OCI-LY3 (cell line): ENCODE measurements at regions not wholly inside any gene's neighbourhood (a gene's known extent, or its start where the extent isn't known, plus 50 kb on each side); places are given as distances from the start of the nearest gene placed in this dataset.
A peak's percentile ranks its signal among the peaks of the same experiment; 100 is the strongest.

Experiments
- H2AFZ ChIP-seq: fragments of 200-600, 300-600 bp; shearing (Covaris generic); 2 replicates; pipeline ENCODE4 v1.6.0; 2014; ENCODE audit warnings: antibody characterized with exemption, low read depth, low read length
- H3K27ac ChIP-seq: fragments of 200-600, 300-600 bp; sonication (generic); 2 replicates; pipeline ENCODE4 v1.5.1; 2014; ENCODE audit warnings: mild to moderate bottlenecking, low read length, moderate library complexity, mixed read lengths
- H3K27me3 ChIP-seq: fragments of 200-600, 300-600 bp; sonication (generic); 2 replicates; pipeline ENCODE4 v1.6.1; 2014; ENCODE audit warnings: low read depth, low read length, mixed read lengths
- H3K36me3 ChIP-seq: fragments of 200-600, 300-600 bp; sonication (generic); replicated peaks from 2 replicates; pipeline ENCODE3; 2014; ENCODE audit warnings: low read depth, low read length, mixed read lengths
- H3K4me1 ChIP-seq: fragments of 300-600, 200-600 bp; sonication (generic); 2 replicates; pipeline ENCODE4 v1.6.1; 2014; ENCODE audit warnings: low read length, mixed read lengths
- H3K4me2 ChIP-seq: fragments of 200-600, 300-600 bp; sonication (generic); 2 replicates; pipeline ENCODE4 v1.6.1; 2014; ENCODE audit warnings: low read length, mixed read lengths
- H3K4me3 ChIP-seq: fragments of 300-600, 200-600 bp; sonication (generic); 2 replicates; pipeline ENCODE4 v1.5.1; 2014; ENCODE audit warnings: antibody characterized with exemption, mild to moderate bottlenecking, low read length, moderate library complexity
- H3K79me2 ChIP-seq: fragments of 300-600, 200-600 bp; shearing (Covaris generic); 2 replicates; pipeline ENCODE4 v1.6.1; 2014; ENCODE audit warnings: mild to moderate bottlenecking, low read length, mixed read lengths
- H3K9ac ChIP-seq: fragments of 300-600, 200-600 bp; shearing (Covaris generic); 2 replicates; pipeline ENCODE4 v1.6.0; 2014; ENCODE audit warnings: mild to moderate bottlenecking, low read length, moderate library complexity
- H3K9me3 ChIP-seq: fragments of 200-600, 300-600 bp; shearing (Covaris generic); 2 replicates; pipeline ENCODE4 v1.6.1; 2014; ENCODE audit warnings: low read length, mixed read lengths; ENCODE audit not compliant: insufficient read depth
- H4K20me1 ChIP-seq: fragments of 200-600, 300-600 bp; sonication (generic); 2 replicates; pipeline ENCODE4 v1.6.1; 2016; ENCODE audit warnings: low read length, mixed read lengths; ENCODE audit not compliant: insufficient read depth
- EZH2phosphoT487 ChIP-seq: fragments of 200-600 bp; shearing (Covaris generic); IDR thresholded peaks from 2 replicates; pipeline ENCODE4 v1.6.1; 2018; ENCODE audit warnings: antibody characterized with exemption, mixed run types, low read depth
- TF ChIP-seq, protein P1 (sequence below): fragments of 200-600, 300-600 bp; sonication (generic); IDR thresholded peaks from 2 replicates; pipeline ENCODE4 v1.5.1; 2014; ENCODE audit warnings: antibody characterized with exemption, low read length, low read depth

DNA sequence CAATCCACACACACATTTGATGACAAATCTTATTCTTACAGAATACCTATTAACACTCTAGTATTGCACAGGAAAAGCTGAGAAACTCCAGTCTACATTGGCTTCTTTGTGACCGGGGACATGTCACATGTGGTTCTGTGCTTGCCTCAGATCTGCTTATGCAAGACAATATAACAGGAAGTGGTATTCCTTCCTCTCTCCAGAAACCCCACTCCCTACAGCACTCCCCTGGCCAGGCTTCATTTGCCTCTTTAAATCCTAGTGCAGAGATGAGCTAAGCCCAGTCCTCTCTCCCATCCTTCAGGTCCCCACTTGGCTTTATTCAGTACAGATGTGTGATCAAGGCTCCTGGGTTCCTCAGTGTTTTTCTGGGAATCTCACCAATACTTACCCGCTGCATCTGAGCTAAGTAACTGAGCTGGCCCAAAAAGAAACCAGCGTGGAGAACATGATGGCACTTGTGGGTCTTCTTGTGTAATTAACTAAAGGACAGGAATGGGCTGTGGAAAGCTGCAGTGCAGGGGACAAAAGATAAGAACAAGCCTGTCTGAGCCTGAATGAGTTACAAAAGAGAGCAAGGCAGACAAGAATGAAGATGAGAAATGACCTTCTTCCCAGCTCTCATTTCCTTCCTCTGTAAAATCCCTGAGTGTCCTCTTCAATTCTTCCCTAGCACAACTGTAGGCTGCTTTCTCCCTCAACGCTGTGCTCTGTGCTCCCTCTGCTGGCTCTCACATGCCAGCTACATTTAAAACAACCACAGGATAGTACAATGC lies 105.6 kb downstream of the HNRNPD start:
- Histone ChIP-seq H3K27ac (no peak overlapping the region), H3K4me3 (peak overlapping the region; percentile 8; the same call in 1 of the 2 replicates), H4K20me1 (no peaks in the 10 kb centered on the region), H3K9ac (no peak overlapping the region), H3K4me2 (peak overlapping the region; percentile 27), H3K4me1 (peaks cover 30% of the 10 kb centered on the region), H2AFZ (0 out of 2 replicates have a peak overlapping the region, but pooled peaks have one; percentile 0), H3K36me3 (no peaks in the 10 kb centered on the region), H3K79me2 (no peaks in the 10 kb centered on the region), H3K27me3 (no peaks in the 10 kb centered on the region; the same call in 1 of the 2 replicates), H3K9me3 (no peaks in the 10 kb centered on the region)
- TF ChIP-seq EZH2phosphoT487: no peak
- TF ChIP-seq, protein P1, sequence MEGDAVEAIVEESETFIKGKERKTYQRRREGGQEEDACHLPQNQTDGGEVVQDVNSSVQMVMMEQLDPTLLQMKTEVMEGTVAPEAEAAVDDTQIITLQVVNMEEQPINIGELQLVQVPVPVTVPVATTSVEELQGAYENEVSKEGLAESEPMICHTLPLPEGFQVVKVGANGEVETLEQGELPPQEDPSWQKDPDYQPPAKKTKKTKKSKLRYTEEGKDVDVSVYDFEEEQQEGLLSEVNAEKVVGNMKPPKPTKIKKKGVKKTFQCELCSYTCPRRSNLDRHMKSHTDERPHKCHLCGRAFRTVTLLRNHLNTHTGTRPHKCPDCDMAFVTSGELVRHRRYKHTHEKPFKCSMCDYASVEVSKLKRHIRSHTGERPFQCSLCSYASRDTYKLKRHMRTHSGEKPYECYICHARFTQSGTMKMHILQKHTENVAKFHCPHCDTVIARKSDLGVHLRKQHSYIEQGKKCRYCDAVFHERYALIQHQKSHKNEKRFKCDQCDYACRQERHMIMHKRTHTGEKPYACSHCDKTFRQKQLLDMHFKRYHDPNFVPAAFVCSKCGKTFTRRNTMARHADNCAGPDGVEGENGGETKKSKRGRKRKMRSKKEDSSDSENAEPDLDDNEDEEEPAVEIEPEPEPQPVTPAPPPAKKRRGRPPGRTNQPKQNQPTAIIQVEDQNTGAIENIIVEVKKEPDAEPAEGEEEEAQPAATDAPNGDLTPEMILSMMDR: peak; percentile 91

DNA sequence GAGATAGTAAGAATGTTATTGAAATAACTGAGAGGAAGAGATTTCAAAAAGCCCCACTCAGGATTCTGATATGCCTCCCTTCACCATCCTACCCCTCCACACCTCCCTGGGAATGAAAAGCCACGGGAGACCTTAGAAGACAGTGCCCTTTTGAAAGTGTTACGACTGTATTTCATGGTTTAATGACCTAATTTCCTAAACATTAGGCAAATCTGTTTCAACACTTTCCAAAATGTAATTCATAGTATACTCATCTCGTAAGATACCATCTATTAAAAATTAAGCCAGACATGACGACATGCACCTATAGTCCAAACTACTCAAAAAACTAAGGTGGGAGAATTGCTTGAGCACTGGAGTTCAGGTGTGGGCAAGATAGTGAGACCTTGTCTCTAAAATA lies 106.3 kb downstream of the HNRNPD start:
- H3K4me1 ChIP-seq: peaks cover 29% of the 10 kb centered on the region
- H3K4me3 ChIP-seq: no peak overlapping the region
- H4K20me1 ChIP-seq: no peaks in the 10 kb centered on the region
- no peak overlapping the region for H3K9ac ChIP-seq
- no peaks in the 10 kb centered on the region for H3K36me3 ChIP-seq
- TF ChIP-seq, protein P1: no peak
- no peak for TF ChIP-seq EZH2phosphoT487
- no peaks in the 10 kb centered on the region for H3K27me3 ChIP-seq
- H3K4me2 ChIP-seq: peak overlapping the region; percentile 44
- H3K79me2 ChIP-seq: no peaks in the 10 kb centered on the region
- no peaks in the 10 kb centered on the region for H3K9me3 ChIP-seq
- no peak overlapping the region for H3K27ac ChIP-seq
- no peak overlapping the region for H2AFZ ChIP-seq

DNA sequence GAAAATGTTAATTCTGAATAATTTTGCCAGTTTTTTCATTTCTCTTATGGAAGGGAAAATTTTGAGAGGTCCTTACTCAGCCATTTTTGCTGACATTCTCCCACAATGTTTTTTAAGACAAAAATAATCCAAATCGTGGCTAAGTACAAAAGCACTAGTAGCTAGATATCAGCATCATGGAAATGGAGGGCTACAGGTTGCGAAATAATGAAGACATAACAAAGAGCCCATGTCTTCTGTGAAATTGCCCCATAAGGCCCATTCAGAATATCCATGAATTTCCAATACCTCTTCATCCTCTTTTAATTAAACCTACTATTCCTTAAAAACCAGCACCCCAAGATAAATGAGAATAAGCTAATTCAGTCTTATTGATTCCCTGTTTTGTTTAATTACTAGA lies 107.4 kb downstream of the HNRNPD start:
- H4K20me1 ChIP-seq: no peaks in the 10 kb centered on the region
- TF ChIP-seq, protein P1: no peak
- no peak for TF ChIP-seq EZH2phosphoT487

DNA sequence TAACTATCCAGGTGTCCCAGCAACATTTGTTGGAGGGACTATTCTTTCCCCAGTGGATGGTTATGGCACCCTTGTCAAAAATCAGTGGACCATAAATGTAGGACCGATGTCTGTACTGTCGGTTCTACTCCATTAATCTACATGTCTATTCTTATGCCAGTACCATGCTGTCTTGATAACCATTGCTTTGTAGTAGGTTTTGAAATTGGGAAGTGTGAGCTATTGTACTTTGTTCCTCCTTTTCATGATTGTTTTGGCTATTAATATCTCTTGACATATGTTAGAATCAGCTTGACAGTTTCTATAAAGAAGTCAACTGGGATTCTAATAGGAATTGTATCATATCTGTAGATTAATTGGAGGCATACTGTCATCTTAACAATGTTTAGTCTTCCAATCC lies 112.7 kb downstream of the HNRNPD start:
- Histone ChIP-seq H3K4me3 (no peak overlapping the region), H3K79me2 (no peaks in the 10 kb centered on the region), H3K4me1 (peaks cover 29% of the 10 kb centered on the region), H3K9ac (no peak overlapping the region), H3K4me2 (peak overlapping the region; percentile 20; the same call in 1 of the 2 replicates), H3K27me3 (no peaks in the 10 kb centered on the region), H3K36me3 (no peaks in the 10 kb centered on the region), H3K27ac (no peak overlapping the region), H4K20me1 (no peaks in the 10 kb centered on the region), H2AFZ (no peak overlapping the region), H3K9me3 (peaks cover 6% of the 10 kb centered on the region; the same call in 1 of the 2 replicates)
- no peak for TF ChIP-seq EZH2phosphoT487
- TF ChIP-seq, protein P1: no peak

More for the DNA sequence above, 107.4 kb downstream of the HNRNPD start:
- no peaks in the 10 kb centered on the region for H3K27me3 ChIP-seq
- H3K9me3 ChIP-seq: no peaks in the 10 kb centered on the region
- H3K27ac ChIP-seq: no peak overlapping the region
- no peaks in the 10 kb centered on the region for H3K36me3 ChIP-seq
- no peak overlapping the region for H3K4me3 ChIP-seq
- H3K4me2 ChIP-seq: no peak overlapping the region
- peaks cover 18% of the 10 kb centered on the region for H3K4me1 ChIP-seq
- H2AFZ ChIP-seq: no peak overlapping the region
- H3K9ac ChIP-seq: no peak overlapping the region
- no peaks in the 10 kb centered on the region for H3K79me2 ChIP-seq
